ENCODE measurements at regions not wholly inside any gene's neighbourhood (a gene's known extent, or its start where the extent isn't known, plus 50 kb on each side); places are given as distances from the start of the nearest gene placed in this dataset.

GRCh38 chr18:28267276-28267675, 90.3 kb upstream of the CDH2 start (continued):
- TF ChIP-seq SRF (IDR thresholded peaks at IDR 0.05; ENCODE audit: low read depth, low read length) = no peak
- TF ChIP-seq RAD21 (IDR thresholded peaks at IDR 0.05 in 1 of 2, conservative IDR thresholded peaks at IDR 0.05 in 1 of 2; ENCODE audit: low read depth in 2 of 2, low read length in 2 of 2) = no peak
- TF ChIP-seq CBX5 (IDR thresholded peaks at IDR 0.05; ENCODE audit: low read depth, low read length) = no peak
- no peak for TF ChIP-seq USF2 (IDR thresholded peaks at IDR 0.05; ENCODE audit: low read length)
